ENCODE measurements at regions not wholly inside any gene's neighbourhood (a gene's known extent, or its start where the extent isn't known, plus 50 kb on each side); places are given as distances from the start of the nearest gene placed in this dataset.

DNA sequence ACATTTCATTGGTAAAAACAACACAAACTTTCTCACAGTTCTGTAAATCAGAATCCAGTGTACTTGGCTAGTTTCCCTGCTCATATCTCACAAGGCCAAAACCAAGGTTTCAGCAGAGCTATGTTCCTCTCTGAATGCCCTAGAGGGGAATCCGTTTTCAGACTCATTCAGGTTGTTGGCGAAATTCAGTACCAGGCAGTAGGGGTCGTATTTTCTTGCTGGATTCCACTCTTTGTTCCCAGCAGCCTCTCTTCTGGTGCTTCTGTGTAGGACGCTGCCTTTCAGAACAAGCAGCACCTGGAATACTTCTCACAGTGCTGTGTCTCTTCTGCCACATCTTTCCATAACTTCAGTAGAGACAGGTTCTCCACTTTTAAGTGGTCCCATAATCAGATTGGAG lies 351.9 kb downstream of the PCDH18 start:
- DNase-seq (ENCODE audit: extremely low read depth, low read depth), result no peak
- TF ChIP-seq, protein P1, sequence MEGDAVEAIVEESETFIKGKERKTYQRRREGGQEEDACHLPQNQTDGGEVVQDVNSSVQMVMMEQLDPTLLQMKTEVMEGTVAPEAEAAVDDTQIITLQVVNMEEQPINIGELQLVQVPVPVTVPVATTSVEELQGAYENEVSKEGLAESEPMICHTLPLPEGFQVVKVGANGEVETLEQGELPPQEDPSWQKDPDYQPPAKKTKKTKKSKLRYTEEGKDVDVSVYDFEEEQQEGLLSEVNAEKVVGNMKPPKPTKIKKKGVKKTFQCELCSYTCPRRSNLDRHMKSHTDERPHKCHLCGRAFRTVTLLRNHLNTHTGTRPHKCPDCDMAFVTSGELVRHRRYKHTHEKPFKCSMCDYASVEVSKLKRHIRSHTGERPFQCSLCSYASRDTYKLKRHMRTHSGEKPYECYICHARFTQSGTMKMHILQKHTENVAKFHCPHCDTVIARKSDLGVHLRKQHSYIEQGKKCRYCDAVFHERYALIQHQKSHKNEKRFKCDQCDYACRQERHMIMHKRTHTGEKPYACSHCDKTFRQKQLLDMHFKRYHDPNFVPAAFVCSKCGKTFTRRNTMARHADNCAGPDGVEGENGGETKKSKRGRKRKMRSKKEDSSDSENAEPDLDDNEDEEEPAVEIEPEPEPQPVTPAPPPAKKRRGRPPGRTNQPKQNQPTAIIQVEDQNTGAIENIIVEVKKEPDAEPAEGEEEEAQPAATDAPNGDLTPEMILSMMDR (IDR thresholded peaks at IDR 0.05; ENCODE audit: low read depth, low read length), result no peak

DNA sequence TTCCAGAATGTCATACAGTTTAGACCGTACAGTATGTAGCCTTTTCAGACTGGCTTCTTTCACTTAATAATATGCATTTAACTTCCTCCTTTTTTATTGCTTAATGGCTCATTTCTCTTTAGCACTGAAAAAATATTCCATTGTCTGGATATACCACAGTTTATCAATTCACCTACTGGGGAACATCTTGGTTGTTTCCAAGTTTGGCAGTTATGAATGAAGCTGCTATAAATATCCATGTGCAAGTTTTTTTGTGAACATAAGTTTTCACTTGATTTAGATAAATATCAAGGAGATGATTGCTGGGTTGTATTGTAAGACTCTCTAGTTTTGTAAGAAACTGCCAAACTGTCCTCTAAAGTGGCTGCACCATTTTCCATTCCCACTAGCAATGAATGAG lies 375.5 kb downstream of the PCDH18 start:
- DNase-seq (ENCODE audit: extremely low read depth, low read depth), result no peak
- TF ChIP-seq, protein P1 (IDR thresholded peaks at IDR 0.05; ENCODE audit: low read depth, low read length), result no peak

DNA sequence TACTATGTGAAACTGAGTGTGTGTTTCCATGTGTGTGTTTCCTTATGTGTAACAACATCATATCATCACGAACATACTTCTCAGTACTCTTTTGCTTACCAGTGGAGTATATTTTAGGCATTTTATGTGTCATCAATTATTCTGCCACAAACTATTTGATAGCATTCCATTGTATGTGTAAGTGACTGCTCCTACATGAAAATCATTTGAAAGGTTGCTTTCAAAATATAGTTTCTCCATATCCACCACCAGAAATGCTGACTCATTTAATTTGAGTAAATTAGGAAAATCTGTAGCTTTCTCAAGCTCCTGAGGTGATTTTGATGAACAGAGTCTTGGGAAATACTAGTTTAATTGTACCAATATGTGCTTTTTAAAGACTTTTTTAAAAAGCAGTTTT lies 376.2 kb downstream of the PCDH18 start:
- DNase-seq (ENCODE audit: extremely low read depth, low read depth), result peak; percentile 86
- TF ChIP-seq, protein P1 (IDR thresholded peaks at IDR 0.05; ENCODE audit: low read depth, low read length), result no peak

DNA sequence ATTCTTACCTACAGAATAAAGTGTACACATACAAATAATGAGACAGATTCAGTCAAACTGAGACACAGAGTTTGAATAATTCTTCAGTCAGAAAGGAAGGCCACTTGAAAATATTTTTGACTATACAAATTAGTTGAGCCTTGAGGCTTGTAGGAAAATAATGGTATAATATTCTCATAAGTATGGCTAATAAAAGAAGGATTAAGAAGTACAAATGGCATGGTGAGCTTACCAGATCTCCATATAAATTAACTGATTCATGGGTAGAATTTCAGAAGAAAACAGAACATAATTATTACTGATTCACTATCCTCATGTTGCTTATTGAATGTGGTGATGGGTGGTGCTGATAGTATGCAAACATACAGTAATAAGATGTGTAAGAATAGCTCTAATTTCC lies 401.1 kb downstream of the PCDH18 start:
- TF ChIP-seq, protein P1 (IDR thresholded peaks at IDR 0.05; ENCODE audit: low read depth, low read length), result no peak
- DNase-seq (ENCODE audit: extremely low read depth, low read depth), result no peak

DNA sequence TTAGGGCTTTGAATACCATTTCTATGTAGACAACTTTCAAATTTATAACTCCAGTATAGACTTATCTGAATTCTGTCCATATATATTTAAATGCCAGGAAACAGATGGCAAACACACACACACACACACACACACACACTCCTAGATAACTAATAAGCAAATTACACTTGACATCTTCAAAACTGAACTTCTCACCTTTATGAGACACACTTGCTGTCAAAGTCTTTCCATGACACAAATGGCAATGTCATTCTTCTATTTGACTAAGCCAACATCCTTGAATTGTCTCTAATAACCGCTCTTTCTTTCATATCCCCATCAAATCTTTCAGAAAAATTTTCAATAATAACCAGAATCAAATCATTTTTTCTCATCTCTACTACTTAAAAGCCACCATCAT lies 402.4 kb downstream of the PCDH18 start:
- TF ChIP-seq, protein P1 (IDR thresholded peaks at IDR 0.05; ENCODE audit: low read depth, low read length), result no peak

DNA sequence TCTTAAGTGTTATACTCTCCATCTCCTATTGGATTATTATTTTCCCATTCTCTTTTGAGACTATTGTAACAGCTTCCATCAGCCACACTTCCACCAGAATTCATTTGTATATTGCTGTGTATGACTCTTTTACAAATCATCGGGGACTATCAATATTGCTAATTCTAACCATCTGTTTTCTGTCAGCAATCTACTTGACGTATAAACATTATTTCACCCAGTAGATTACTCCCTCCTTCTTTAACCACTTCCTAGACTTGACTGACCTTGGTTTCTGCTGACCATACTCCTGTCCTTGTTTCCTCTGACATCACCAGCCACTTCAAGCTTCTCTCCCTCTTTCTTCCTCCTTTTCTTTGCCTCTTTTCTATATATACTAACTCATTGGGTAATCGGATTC lies 402.9 kb downstream of the PCDH18 start:
- DNase-seq (ENCODE audit: extremely low read depth, low read depth), result peak; percentile 42
- TF ChIP-seq, protein P1 (IDR thresholded peaks at IDR 0.05; ENCODE audit: low read depth, low read length), result no peak

More for the DNA sequence above, 402.4 kb downstream of the PCDH18 start:
- no peak for DNase-seq (ENCODE audit: extremely low read depth, low read depth)

DNA sequence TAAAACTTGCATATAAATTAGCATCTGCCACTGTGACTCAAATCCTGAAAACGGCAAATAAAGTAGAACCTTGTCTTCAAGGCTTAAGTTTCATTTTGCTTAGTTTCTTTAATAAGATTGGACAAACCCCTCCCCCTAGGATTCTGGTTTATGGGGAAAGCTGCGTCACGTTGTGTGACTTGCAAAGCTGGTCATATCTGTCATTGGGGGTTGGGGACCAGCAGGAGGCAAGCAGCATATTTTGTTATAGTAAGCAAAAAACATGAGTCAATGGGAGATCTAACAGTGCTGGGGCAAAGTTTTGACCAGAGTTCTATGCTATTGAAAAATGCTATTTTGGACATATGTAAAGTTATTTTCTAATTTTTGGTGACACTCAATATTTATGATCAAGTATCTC lies 407.3 kb downstream of the PCDH18 start:
- TF ChIP-seq, protein P1 (IDR thresholded peaks at IDR 0.05; ENCODE audit: low read depth, low read length), result no peak
- DNase-seq (ENCODE audit: extremely low read depth, low read depth), result peak; percentile 54

Measured in AG09319 (cell line).